ENCODE measurements at regions not wholly inside any gene's neighbourhood (a gene's known extent, or its start where the extent isn't known, plus 50 kb on each side); places are given as distances from the start of the nearest gene placed in this dataset.
"Not testable (repeated sequence)": the region's sequence is repeated elsewhere in the genome, so short reads cannot be mapped to it uniquely, and the experiment has no call there.

DNA sequence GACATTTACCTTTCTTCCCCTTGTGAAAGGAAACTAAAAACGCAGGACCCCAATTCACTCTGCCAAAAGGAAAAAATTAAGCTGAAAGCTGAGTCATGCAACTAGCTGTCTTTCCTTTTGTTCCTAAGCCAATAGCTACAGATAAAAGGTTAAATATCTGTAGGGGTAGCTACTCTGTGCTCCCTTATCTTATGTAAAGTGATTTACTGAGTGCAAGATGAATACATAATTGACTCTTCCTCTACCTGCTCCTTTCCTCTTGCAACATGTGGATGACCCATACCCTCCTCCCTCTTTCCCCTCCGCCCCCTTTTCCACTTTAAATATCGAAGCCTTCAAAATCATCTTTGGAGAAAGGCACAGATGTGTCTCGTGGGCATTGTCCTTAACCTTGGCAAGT lies 68.0 kb upstream of the ZNF157 start:
- H3K36me3 ChIP-seq (ENCODE audit: insufficient read depth) = no peaks in the 10 kb centered on the region
- no peak for DNase-seq (ENCODE audit: extremely low spot score)
- 29% methylated on average over 4 of the region's 4 CpGs for WGBS
- H3K4me3 ChIP-seq (ENCODE audit: low read depth, low read length) = no peak overlapping the region
- no peaks in the 10 kb centered on the region for H3K4me1 ChIP-seq (ENCODE audit: insufficient read depth)
- H3K27ac ChIP-seq (ENCODE audit: low read depth) = no peak overlapping the region

- H3K36me3 ChIP-seq (ENCODE audit: insufficient read depth); H3K4me1 ChIP-seq (ENCODE audit: insufficient read depth); H3K27ac ChIP-seq (ENCODE audit: low read depth); H3K4me3 ChIP-seq (ENCODE audit: low read depth, low read length); DNase-seq (ENCODE audit: extremely low spot score): not testable (repeated sequence)
- WGBS = 78% methylated on average over 7 of the region's 7 CpGs
Measured at GRCh38 chrX:47306471-47307023, 63.8 kb upstream of the ZNF157 start.

DNA sequence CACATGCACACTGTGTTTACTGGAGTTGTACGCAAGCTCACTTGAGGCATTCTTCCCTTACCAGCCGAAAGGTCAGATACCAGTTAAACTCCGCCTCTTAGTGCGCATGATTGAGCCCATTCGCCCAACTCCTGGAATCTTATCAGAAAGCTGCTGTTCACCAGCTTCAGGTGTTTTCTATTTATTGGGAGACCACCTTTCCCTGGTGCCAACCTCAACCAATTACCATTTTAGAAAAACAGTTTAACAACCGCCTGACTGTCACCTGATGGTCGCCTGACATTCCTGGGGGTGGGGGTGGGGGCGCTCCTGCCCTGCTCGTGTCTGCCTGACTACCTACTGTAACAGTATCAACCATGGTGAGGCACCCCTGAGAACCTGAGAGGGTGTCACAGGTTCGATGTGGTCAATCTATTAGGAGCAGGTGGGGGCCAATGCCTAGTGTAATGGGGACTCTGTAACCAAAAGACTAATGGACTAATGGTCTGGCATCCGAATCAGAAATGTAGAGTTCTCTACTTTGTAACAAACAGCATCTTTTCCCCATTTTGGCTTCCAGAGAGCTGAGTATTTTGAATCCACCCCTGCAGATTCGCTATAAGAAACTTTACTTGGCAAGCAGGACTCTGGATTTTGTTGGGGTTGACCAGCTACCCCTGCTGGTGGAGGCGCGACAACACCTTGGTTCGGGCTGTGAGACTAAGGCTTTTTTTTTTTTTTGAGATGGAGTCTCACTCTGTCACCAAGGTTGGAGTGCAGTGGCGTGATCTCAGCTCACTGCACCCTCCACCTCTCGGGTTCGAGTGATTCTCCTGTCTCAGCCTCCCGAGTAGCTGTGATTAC lies 58.2 kb upstream of the ZNF157 start:
- Histone ChIP-seq H3K27ac (ENCODE audit: low read depth) (no peak overlapping the region), H3K36me3 (ENCODE audit: insufficient read depth) (no peaks in the 10 kb centered on the region), H3K4me3 (ENCODE audit: low read depth, low read length) (no peak overlapping the region), H3K4me1 (ENCODE audit: insufficient read depth) (no peaks in the 10 kb centered on the region)
- no peak for DNase-seq (ENCODE audit: extremely low spot score)
- WGBS = 37% methylated on average over 19 of the region's 19 CpGs

DNA sequence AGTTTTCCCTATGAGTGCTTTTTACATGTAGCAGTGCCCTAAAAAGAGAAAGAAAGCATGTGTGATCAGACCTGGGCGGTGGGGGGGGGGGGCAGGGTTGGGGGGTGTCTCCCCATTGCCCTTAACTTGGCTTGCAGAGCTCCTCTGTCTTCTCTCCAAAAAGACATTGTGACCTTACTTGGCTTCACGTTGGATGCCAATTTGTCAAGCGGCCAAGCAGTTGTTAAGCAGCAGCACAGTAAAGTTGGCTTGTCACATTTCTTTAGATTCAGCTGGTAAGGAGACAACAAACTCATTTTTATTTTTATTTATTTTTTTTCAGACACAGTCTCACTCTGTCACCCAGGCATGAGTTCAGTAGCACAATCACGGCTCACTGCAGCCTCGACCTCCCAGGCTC lies 57.3 kb upstream of the ZNF157 start:
- Histone ChIP-seq H3K4me3 (ENCODE audit: low read depth, low read length) (no peak overlapping the region), H3K4me1 (ENCODE audit: insufficient read depth) (no peaks in the 10 kb centered on the region), H3K36me3 (ENCODE audit: insufficient read depth) (no peaks in the 10 kb centered on the region), H3K27ac (ENCODE audit: low read depth) (no peak overlapping the region)
- no peak for DNase-seq (ENCODE audit: extremely low spot score)
- 49% methylated on average over 5 of the region's 5 CpGs for WGBS

DNA sequence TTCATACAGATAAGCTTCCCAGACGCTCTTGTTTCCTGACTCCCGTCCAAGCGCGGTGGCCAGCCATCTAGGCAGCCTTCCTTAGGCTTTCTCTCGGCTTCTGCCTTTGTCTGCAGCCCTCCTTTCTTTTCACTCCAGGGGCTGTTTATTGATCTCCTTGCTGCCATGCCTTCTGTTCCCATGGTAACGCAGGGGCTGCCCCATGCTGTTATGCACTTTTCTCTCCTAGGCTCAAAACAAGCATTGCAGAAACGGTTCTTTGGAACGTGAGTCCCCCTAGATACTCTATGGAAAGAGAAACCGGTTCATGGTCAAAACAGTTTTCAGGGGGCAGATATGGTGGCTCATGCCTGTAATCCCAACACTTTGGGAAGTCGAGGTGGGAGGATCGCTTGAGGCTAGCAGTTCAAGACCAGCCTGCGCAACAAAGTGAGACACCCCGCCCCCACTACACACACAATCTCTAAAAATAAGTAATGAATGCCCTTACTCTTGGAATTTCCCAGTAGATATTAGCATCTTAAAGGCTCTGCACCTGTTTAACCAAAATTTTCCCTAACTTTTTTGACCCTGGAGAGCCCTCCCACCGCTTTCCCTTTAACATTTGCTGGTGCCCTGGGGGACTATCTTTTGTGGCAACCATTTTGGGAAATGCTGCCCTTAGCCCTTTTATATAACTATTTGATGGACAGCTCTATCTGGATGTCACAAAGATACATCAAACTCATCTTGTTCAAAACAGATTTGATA lies 53.9 kb upstream of the ZNF157 start:
- no peak overlapping the region for H3K27ac ChIP-seq (ENCODE audit: low read depth)
- 25% methylated on average over 14 of the region's 14 CpGs for WGBS
- H3K36me3 ChIP-seq (ENCODE audit: insufficient read depth) = no peaks in the 10 kb centered on the region
- DNase-seq (ENCODE audit: extremely low spot score) = peak; percentile 15
- H3K4me3 ChIP-seq (ENCODE audit: low read depth, low read length) = no peak overlapping the region
- H3K4me1 ChIP-seq (ENCODE audit: insufficient read depth) = no peaks in the 10 kb centered on the region
